ENCODE measurements at regions not wholly inside any gene's neighbourhood (a gene's known extent, or its start where the extent isn't known, plus 50 kb on each side); places are given as distances from the start of the nearest gene placed in this dataset.

GRCh38 chr1:14189381-14189780 lies 409.1 kb upstream of the KAZN start:
- DNase-seq (ENCODE audit: low read depth in 2 of 2), result no peak

GRCh38 chr1:14190508-14190907 lies 408.0 kb upstream of the KAZN start:
- no peak for DNase-seq (ENCODE audit: low read depth in 2 of 2)

DNA sequence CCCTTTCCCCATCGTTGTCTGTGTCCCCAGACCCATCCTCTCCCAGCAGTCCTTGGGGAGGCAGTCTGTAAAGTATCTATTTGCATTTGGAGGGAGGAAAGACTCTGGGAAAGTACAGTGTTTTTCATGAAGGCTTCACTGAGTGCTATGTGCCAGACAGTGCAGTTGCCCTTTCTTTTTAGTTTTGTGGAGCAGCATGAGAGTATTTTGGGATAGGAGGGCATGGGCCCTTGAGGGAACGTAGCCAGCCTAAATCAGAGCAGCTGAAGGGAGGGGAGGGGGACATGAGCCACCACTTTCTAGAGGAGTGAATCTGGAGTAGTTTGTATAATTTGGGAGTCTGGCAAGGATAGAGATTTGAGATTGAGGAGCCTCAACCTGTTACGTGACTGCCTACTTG lies 404.0 kb upstream of the KAZN start:
- DNase-seq (ENCODE audit: low read depth in 2 of 2), result no peak

- DNase-seq (ENCODE audit: low read depth in 2 of 2), result no peak
Measured at GRCh38 chr1:14205066-14205465, 393.4 kb upstream of the KAZN start.

DNA sequence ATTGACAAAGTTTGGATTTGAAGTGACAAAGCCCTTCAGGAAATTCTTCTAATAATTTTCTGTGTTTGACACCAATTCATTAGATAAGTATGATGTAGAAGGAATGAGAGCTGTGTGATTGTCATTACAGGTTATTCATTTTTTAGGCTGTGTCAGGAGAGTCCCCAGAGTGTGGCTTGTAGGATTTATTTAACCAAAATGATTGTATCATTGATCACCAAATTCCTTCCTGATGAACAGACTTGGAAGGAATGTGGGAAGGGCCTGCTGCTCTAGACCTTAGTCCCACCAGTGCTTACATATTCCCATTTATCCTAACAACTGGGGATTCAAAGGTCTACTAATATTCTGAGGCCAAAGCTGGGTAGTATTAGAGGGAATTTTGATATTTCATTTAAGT lies 383.3 kb upstream of the KAZN start:
- no peak for DNase-seq (ENCODE audit: low read depth in 2 of 2)

- no peak for DNase-seq (ENCODE audit: low read depth in 2 of 2)
Measured at GRCh38 chr1:14217384-14217783, 381.1 kb upstream of the KAZN start.

GRCh38 chr1:14220324-14220723 lies 378.2 kb upstream of the KAZN start:
- DNase-seq (ENCODE audit: low read depth in 2 of 2), result no peak

GRCh38 chr1:14220811-14221210 lies 377.7 kb upstream of the KAZN start:
- no peak for DNase-seq (ENCODE audit: low read depth in 2 of 2)

- no peak for DNase-seq (ENCODE audit: low read depth in 2 of 2)
Measured at GRCh38 chr1:14222086-14222485, 376.4 kb upstream of the KAZN start.

DNA sequence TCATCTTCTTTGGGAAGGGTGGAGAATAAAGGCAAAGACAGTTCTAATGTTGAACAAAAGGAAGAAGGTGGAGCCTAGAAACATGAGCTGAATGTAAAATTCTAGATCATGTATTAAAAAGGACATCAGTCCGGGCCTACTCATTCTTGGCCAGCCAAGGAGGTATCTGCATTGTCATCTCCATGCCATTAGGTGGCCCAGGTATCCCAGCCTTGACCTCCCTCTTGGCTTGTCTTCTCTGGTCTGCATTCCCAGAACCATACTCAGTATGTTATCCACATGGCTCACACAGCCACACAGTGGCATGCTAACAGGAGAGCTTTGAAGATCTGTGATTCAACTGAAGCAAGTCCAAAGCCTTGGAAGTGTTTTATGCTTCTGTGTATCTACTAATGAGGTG lies 369.8 kb upstream of the KAZN start:
- no peak for DNase-seq (ENCODE audit: low read depth in 2 of 2)

DNA sequence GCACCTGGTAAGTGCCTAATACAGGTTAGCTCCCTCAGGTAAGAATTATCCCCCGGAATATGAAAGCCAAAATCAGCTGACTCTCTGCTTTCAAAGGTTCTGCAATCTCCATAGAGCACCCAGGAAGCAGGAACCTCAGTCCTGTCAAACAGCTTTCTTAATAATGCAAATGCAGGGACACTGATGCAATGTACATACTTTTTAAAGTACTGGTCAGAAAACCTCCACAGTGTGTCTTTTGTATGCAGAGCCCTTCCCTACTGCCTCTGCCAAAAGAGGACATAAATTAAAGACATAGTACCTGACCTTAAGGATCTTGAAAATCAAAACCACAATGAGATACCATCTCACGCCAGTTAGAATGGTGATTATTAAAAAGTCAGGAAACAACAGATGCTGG lies 365.0 kb upstream of the KAZN start:
- no peak for DNase-seq (ENCODE audit: low read depth in 2 of 2)

DNA sequence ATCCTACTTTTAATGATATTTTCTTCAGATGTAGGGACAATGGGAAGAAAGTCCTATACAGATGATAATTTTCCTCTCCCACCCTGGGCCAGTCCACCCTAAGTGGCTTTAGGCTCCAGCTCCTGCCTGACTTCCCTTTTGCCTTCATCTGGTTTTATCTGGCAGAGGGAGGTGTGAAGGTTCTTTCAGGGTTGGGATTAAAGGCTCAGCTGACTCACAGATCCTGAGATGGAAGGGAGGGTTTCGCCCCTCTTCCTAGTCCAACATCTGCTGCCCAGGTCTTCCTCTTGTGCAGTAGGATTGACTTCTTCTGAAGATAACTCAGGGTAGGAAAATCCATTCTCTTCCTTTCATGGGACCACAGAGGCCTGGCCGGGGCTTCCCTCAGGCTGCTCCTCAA lies 362.4 kb upstream of the KAZN start:
- DNase-seq (ENCODE audit: low read depth in 2 of 2), result no peak

- no peak for DNase-seq (ENCODE audit: low read depth in 2 of 2)
Measured at GRCh38 chr1:14238472-14239307, 359.8 kb upstream of the KAZN start.

DNA sequence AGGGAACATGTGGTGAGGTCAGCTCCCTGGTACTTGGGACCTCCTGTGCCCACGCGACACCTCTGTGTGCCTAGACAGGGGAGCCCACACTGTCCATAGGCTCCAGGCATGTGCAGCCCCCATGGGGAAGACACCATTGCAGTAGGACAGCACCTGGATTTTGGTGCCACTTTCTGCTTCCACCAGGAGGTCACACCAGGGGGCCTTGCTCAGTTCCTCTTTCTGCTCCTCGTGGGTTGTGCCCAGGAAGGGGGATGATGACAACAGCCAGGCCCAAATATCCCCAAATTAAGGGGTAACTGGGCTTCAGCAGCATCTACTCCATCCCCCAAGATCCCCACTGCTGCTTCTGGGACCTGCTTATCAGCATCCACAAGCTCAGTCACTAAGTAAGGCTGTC lies 358.2 kb upstream of the KAZN start:
- DNase-seq (ENCODE audit: low read depth in 2 of 2), result no peak

DNA sequence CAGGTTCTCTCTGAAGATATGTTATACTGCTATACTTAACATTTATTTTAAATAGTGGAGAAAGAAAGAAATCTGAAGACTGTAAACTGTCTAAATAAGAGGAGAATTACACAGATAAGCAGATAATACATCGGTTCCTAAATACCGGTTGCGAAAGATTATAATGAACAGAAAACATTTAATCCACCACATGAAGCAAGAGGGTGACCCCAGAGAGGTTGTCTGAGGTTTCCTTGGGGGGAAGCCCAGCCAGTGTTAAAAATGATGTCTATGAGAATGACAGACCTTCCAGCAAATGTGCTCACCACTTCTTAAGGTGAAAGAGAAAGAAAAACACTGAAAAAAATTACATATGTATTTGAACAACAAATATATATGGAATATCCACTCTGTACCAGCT lies 356.4 kb upstream of the KAZN start:
- no peak for DNase-seq (ENCODE audit: low read depth in 2 of 2)

- no peak for DNase-seq (ENCODE audit: low read depth in 2 of 2)
Measured at GRCh38 chr1:14242870-14243269, 355.6 kb upstream of the KAZN start.

DNA sequence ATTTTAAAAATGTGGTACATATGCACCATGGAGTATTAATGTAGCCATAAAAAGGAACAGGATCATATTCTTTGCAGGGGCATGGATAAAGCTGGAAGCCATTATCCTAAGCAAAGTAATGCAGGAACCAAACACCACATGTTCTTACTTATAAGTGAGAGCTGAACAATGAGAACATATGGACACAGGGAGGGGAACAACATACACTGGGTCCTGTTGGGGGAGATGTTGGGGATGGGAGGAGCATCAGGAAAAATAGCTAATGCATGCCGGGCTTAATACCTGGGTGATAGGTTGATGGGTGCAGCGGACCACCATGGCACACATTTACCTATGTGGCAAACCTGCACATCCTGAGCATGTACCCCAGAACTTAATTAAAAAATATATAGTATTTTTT lies 352.5 kb upstream of the KAZN start:
- no peak for DNase-seq (ENCODE audit: low read depth in 2 of 2)

- DNase-seq (ENCODE audit: low read depth in 2 of 2), result no peak
Measured at GRCh38 chr1:14246471-14246870, 352.0 kb upstream of the KAZN start.

GRCh38 chr1:14247666-14248065 lies 350.8 kb upstream of the KAZN start:
- DNase-seq (ENCODE audit: low read depth in 2 of 2), result no peak

- no peak for DNase-seq (ENCODE audit: low read depth in 2 of 2)
Measured at GRCh38 chr1:14251871-14252270, 346.6 kb upstream of the KAZN start.

GRCh38 chr1:14253676-14254075 lies 344.8 kb upstream of the KAZN start:
- no peak for DNase-seq (ENCODE audit: low read depth in 2 of 2)

DNA sequence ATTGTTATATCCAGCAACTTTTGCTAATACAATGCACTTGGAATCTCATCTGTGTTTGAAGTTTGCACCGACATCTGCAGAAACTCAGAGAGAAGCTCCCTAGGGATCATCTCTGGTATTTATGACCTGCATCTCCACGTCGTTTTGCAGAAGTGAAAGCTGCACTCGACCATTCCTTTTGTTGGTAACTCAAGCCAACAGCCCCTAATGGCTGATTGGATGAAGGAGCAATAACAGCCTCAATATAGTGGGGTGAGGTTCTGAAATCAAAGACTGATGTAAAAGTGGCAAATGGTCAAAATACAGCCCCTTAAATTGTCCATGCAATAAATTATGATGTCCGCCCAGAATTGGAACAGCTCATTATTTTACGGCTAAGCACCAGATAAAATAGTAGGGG lies 344.2 kb upstream of the KAZN start:
- DNase-seq (ENCODE audit: low read depth in 2 of 2), result no peak

DNA sequence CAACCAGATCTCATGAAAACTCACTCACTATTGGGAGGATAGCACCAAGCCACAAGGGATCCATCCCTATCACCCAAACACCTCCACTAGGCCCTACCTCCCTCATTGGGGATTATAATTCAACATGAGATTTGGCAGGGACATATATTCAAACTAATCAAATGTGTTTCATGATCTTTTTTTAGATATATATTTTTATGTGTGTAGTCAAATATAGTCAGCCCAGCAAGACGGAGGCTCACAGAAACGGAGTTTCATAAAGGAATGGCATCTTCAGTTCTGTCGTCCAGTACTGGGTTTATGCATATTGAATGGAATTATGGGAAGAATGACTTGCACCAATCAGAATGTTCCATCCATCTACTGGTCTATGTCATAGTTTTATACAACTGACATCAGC lies 343.3 kb upstream of the KAZN start:
- no peak for DNase-seq (ENCODE audit: low read depth in 2 of 2)

DNA sequence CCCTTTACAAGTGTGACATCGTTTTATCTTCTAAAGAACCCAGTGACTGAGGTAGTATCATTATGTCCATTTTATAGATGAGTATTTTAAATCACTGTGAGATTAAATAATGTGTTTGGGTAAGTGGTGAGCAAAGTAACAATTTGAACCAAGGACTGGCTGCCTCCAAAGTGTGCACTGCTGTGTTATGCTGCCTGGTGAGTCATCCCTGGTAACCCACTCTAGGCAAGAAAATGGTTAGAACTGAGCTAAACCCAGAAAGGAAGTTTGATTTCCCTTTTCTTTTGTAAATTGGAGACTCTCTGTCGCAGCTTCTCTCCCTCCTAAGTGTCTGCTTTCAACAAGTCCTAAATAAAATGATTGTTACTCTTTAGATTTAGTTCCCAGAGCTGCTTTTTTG lies 342.8 kb upstream of the KAZN start:
- DNase-seq (ENCODE audit: low read depth in 2 of 2), result no peak

All from stimulated activated CD8-positive, alpha-beta memory T cell treated with anti-CD3 and anti-CD28 coated beads, Interleukin-15, amount 100 ng/mL, for 4 hours (primary cell).